Sigmoid colon (tissue), 6 donors: ENCODE measurements at regions not wholly inside any gene's neighbourhood (a gene's known extent, or its start where the extent isn't known, plus 50 kb on each side); places are given as distances from the start of the nearest gene placed in this dataset.

Experiments
- DNase-seq: peaks from one replicate; pipeline ENCODE4 v3.0.0-alpha.2; 2019
- H3K27ac ChIP-seq, 4 donors: fragments of 200-600 bp; sonication (generic); one replicate each; pipeline ENCODE4 v1.5.1; 2016 to 2019; ENCODE audit warnings: mild to moderate bottlenecking in 1 of 4
- H3K27me3 ChIP-seq, 3 donors: fragments of 200-600 bp; sonication (generic); one replicate each; pipeline ENCODE4 v1.5.1; 2019; ENCODE audit warnings: mild to moderate bottlenecking in 1 of 3
- H3K36me3 ChIP-seq, 4 donors: fragments of 200-600 bp; sonication (generic); one replicate each; pipeline ENCODE4 v1.5.1; 2016 to 2019
- H3K4me1 ChIP-seq, 4 donors: fragments of 200-600 bp; sonication (generic); one replicate each; pipeline ENCODE4 v1.5.1; 2017 to 2019
- H3K4me3 ChIP-seq, 4 donors: fragments of 200-600 bp; sonication (generic); one replicate each; pipeline ENCODE4 v1.5.1; 2017 to 2019; ENCODE audit warnings: mild to moderate bottlenecking in 2 of 4, moderate library complexity in 1 of 4
- H3K9me3 ChIP-seq, 4 donors: fragments of 200-600 bp in 3 of 4; sonication (generic) in 3 of 4; one replicate each; pipeline versions ENCODE4 v1.5.1 to v1.6.1; 2013 to 2019
- EP300 ChIP-seq, 4 donors: sonication (generic); formaldehyde crosslinking; IDR thresholded peaks; one replicate each; pipeline ENCODE4 v1.6.1; 2017; ENCODE audit warnings: antibody characterized with exemption in 4 of 4
- POLR2A ChIP-seq, 2 donors: fragments of 450-650 bp; IDR thresholded peaks; one replicate each; pipeline ENCODE4 v1.6.1; 2016; ENCODE audit warnings: antibody characterized with exemption in 2 of 2, mild to moderate bottlenecking in 2 of 2, moderate library complexity in 2 of 2
- POLR2AphosphoS5 ChIP-seq, 4 donors: sonication (generic); formaldehyde crosslinking; IDR thresholded peaks; one replicate each; pipeline ENCODE4 v1.6.1; 2017; ENCODE audit warnings: antibody characterized with exemption in 4 of 4
- WGBS, 2 donors: extraction: QIAGEN DNeasy Blood & Tissue Kit; methylation state at CpG; one replicate each; pipeline ENCODE4 v1.1.7; 2013; 5-methylcytosine and 5-hydroxymethylcytosine counted together
- intact Hi-C: fragments of 100-400 bp; cut with DNase I; formaldehyde crosslinking; loops from one replicate; pipeline ENCODE4 v1.15.1; 2023
- TF ChIP-seq, protein P1 (sequence below), 4 experiments: fragments of 450-650 bp in 3 of 4; fragments of 200-600 bp in 1 of 4; IDR thresholded peaks; one replicate each; pipeline ENCODE4 v1.5.1; 2016 to 2019; ENCODE audit warnings: antibody characterized with exemption in 4 of 4, mild to moderate bottlenecking in 3 of 4, moderate library complexity in 2 of 4
- donor health status: healthy with polysubstance abuse.
- donor health status: healthy.

DNA sequence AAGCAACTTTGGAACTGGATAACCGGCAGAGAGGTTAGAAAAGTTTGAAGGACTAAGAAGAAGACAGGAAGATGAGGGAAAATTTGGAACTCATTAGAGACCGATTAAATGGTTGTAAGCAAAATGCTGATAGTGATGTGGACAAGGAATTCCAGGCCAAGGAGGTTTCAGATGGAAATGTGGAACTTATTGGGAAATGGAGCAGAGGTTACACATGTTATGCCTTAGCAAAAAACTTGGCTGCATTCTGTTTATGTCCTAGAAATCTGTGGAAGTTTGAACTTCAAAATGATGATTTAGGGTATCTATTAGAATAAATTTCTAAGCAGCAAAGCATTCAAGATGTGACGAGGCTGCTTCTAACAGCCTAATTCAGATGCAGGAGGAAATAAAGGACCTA lies 675.1 kb upstream of the SYT4 start:
- WGBS, 2 donors = 86 to 89% methylated on average over 3 of the region's 3 CpGs
- Histone ChIP-seq H3K4me3 (no peak overlapping the region), H3K27ac (no peak overlapping the region), H3K9me3 (peaks cover 0 to 4% (median 0%) of the 10 kb centered on the region in 4 donors), H3K36me3 (no peaks in the 10 kb centered on the region), H3K4me1 (no peaks in the 10 kb centered on the region), H3K27me3 (no peaks in the 10 kb centered on the region)
- intact Hi-C loops = no loop called here
- no peak for TF ChIP-seq EP300 (IDR thresholded peaks at IDR 0.05)
- no peak for TF ChIP-seq POLR2A (IDR thresholded peaks at IDR 0.05)
- TF ChIP-seq, protein P1, sequence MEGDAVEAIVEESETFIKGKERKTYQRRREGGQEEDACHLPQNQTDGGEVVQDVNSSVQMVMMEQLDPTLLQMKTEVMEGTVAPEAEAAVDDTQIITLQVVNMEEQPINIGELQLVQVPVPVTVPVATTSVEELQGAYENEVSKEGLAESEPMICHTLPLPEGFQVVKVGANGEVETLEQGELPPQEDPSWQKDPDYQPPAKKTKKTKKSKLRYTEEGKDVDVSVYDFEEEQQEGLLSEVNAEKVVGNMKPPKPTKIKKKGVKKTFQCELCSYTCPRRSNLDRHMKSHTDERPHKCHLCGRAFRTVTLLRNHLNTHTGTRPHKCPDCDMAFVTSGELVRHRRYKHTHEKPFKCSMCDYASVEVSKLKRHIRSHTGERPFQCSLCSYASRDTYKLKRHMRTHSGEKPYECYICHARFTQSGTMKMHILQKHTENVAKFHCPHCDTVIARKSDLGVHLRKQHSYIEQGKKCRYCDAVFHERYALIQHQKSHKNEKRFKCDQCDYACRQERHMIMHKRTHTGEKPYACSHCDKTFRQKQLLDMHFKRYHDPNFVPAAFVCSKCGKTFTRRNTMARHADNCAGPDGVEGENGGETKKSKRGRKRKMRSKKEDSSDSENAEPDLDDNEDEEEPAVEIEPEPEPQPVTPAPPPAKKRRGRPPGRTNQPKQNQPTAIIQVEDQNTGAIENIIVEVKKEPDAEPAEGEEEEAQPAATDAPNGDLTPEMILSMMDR (IDR thresholded peaks at IDR 0.05) = no peak
- no peak for TF ChIP-seq POLR2AphosphoS5 (IDR thresholded peaks at IDR 0.05)
- no peak for DNase-seq

DNA sequence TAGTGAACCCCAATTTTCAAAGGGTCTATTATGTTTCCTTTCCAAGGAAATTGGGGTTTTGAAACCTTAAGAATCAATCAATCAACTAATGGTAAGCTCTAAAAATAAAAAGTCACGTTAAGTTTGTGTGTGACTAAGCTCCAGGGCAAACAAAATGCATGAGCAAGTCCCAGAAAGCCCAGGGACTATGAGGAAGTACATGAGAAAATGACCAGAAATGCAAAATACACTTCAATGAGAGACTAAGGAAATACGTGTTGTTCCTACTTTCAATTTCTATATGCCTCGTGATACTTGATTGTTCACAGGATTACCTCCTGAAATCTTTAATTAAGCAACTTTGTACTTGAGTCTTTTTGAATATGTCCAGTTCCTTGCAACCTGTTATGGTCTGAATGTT lies 684.4 kb upstream of the SYT4 start:
- DNase-seq = no peak
- Histone ChIP-seq H3K4me3 (no peak overlapping the region), H3K27ac (no peak overlapping the region), H3K27me3 (no peaks in the 10 kb centered on the region), H3K9me3 (no peaks in the 10 kb centered on the region), H3K36me3 (no peaks in the 10 kb centered on the region), H3K4me1 (no peaks in the 10 kb centered on the region)
- intact Hi-C loops = no loop called here
- 5 to 23% methylated on average over 3 of the region's 3 CpGs for whole genome bisulfite sequencing, 2 donors
- TF ChIP-seq POLR2AphosphoS5 (IDR thresholded peaks at IDR 0.05) = no peak
- no peak for TF ChIP-seq EP300 (IDR thresholded peaks at IDR 0.05)
- TF ChIP-seq POLR2A (IDR thresholded peaks at IDR 0.05) = no peak

DNA sequence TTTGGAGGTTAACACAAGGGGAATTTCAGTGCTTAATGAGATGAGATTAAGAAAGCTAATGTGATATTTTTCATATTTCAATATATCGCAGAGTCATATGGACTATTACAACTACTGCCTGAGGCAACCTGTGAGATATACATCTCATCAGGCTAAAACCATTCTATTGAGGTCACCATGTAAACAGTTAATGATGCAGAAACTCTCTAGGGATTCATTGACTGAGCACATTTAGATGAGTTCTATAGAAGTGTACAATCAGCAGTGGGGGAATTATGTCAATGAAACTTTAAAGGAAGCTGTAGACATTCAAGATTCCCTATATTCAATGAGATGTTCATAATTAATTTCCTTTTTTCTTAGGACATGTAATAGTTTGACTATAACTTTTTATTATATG lies 687.4 kb upstream of the SYT4 start:
- Histone ChIP-seq H3K36me3 (no peaks in the 10 kb centered on the region), H3K4me1 (no peaks in the 10 kb centered on the region), H3K4me3 (no peak overlapping the region), H3K9me3 (no peaks in the 10 kb centered on the region), H3K27me3 (no peaks in the 10 kb centered on the region), H3K27ac (no peak overlapping the region)
- DNase-seq = no peak
- 98% methylated on average over 1 of the region's 1 CpG for WGBS, 2 donors
- intact Hi-C loops = no loop called here
- no peak for TF ChIP-seq POLR2A (IDR thresholded peaks at IDR 0.05)
- TF ChIP-seq POLR2AphosphoS5 (IDR thresholded peaks at IDR 0.05) = no peak
- TF ChIP-seq, protein P1 (IDR thresholded peaks at IDR 0.05) = no peak
- TF ChIP-seq EP300 (IDR thresholded peaks at IDR 0.05) = no peak

DNA sequence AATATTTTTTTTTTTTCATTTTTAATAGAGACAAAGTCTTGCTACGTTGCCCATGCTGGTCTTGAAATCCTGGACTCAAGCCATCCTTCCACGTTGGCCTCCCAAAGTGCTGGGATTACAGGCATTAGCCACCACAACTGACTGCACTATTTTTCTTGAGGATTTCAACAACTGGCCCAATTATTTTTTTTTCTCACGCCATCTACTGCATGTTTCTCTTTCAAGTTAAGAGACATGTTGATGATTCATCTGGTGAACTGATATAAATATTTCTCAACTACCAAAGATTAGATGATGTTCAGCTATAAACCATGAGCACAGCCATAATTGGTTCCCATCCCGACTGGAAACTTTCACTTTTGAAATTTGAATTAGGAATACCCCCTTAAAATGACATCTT lies 688.4 kb upstream of the SYT4 start:
- WGBS, 2 donors = 43 to 68% methylated on average over 4 of the region's 4 CpGs
- intact Hi-C loops = no loop called here
- no peak overlapping the region for H3K27ac ChIP-seq

DNA sequence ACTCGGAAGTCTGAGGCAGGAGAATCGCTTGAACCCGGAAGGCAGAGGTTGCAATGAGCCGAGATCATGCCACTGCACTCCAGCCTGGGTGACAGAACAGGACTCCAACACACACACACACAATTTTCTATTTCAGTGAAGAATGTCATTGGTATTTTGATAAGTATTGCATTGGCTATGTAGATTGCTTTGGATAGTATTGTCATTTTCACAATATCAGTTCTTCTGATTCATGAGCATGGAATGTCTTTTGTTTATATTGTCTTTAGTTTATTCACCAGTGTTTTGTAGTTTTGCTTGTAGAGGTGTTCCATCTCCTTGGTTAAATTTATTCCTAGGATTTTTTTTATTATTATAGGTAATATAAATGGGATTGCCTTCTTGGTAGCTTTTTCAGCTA lies 693.4 kb upstream of the SYT4 start:
- Histone ChIP-seq H3K27me3 (no peaks in the 10 kb centered on the region), H3K36me3 (no peaks in the 10 kb centered on the region), H3K9me3 (no peaks in the 10 kb centered on the region), H3K27ac (no peak overlapping the region), H3K4me3 (no peak overlapping the region), H3K4me1 (no peaks in the 10 kb centered on the region)
- intact Hi-C loops = no loop called here
- no peak for DNase-seq
- 95% methylated on average over 4 of the region's 4 CpGs for WGBS, 2 donors
- TF ChIP-seq POLR2A (IDR thresholded peaks at IDR 0.05) = no peak
- TF ChIP-seq, protein P1 (IDR thresholded peaks at IDR 0.05) = no peak
- TF ChIP-seq EP300 (IDR thresholded peaks at IDR 0.05) = no peak
- no peak for TF ChIP-seq POLR2AphosphoS5 (IDR thresholded peaks at IDR 0.05)

More for the DNA sequence above, 688.4 kb upstream of the SYT4 start:
- H3K36me3 ChIP-seq = no peaks in the 10 kb centered on the region
- no peak for DNase-seq
- no peaks in the 10 kb centered on the region for H3K27me3 ChIP-seq
- H3K4me3 ChIP-seq = no peak overlapping the region
- H3K4me1 ChIP-seq = no peaks in the 10 kb centered on the region
- TF ChIP-seq EP300 (IDR thresholded peaks at IDR 0.05) = no peak
- TF ChIP-seq POLR2A (IDR thresholded peaks at IDR 0.05) = no peak
- no peak for TF ChIP-seq POLR2AphosphoS5 (IDR thresholded peaks at IDR 0.05)
- TF ChIP-seq, protein P1 (IDR thresholded peaks at IDR 0.05) = no peak
- no peaks in the 10 kb centered on the region for H3K9me3 ChIP-seq
